GM19240 (cell line): ENCODE measurements at regions not wholly inside any gene's neighbourhood (a gene's known extent, or its start where the extent isn't known, plus 50 kb on each side); places are given as distances from the start of the nearest gene placed in this dataset.
"Not testable (repeated sequence)": the region's sequence is repeated elsewhere in the genome, so short reads cannot be mapped to it uniquely, and the experiment has no call there.

Experiments
- DNase-seq: peaks from one replicate; pipeline ENCODE4 v3.0.0; 2011; ENCODE audit warnings: low spot score; ENCODE audit not compliant: insufficient read length

- no peak for DNase-seq
Measured at GRCh38 chr5:85533341-85534047, 1084.2 kb upstream of the COX7C start.

DNA sequence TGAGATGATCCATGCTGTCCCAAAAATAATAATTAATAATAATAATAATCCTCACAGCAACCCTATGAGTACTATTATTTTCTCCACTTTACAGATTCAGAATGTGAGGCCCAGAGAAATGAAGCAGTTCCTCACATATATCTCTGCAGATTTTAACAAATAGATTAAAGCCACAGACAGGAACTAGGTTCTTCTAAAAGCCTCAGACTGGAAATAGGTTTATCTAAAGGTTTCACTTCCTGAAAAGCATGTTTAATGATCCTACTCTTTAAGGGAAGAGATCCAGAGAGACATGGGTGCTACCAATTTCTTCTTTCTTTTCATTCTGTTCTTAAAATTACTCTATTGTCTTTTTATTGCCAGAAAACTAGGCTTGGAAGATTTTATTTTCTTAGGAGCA, 1079.4 kb upstream of the COX7C start:
- DNase-seq = no peak

DNA sequence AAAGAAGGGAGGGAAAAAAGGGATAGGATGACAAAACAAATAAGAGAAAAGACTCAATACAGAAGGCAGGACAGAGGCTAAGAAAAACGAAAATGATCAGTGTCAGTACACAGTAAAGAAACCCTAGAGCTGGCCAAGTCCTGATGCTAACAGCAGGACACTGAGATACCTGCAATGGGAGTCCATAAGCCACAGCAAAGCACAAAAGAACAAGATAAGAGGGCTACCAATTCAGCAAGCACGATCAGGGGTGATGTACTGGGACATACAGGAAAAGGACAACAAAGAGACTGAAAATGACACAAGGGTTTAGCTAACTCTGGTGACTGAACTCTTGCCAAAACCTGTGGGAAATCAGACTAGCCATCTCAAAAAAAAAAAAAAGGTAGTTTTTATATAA, 1072.6 kb upstream of the COX7C start:
- DNase-seq = no peak

DNA sequence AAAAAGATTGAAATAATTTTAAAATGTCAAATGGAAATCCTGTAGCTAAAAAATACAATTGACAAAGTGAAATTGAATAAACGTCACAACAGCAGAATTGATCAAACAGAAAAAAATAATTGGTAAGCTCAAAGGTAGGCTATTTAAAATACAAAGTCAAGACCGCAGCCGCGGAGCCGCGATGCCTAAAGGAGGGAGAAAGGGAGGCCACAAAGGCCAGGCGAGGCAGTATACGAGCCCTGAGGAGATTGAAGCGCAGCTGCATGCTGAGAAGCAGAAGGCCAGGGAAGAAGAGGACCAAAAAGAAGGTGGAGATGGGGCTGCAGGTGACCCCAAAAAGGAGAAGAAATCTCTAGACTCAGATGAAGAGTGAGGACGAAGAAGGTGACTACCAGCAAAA, 1068.5 kb upstream of the COX7C start:
- no peak for DNase-seq

DNA sequence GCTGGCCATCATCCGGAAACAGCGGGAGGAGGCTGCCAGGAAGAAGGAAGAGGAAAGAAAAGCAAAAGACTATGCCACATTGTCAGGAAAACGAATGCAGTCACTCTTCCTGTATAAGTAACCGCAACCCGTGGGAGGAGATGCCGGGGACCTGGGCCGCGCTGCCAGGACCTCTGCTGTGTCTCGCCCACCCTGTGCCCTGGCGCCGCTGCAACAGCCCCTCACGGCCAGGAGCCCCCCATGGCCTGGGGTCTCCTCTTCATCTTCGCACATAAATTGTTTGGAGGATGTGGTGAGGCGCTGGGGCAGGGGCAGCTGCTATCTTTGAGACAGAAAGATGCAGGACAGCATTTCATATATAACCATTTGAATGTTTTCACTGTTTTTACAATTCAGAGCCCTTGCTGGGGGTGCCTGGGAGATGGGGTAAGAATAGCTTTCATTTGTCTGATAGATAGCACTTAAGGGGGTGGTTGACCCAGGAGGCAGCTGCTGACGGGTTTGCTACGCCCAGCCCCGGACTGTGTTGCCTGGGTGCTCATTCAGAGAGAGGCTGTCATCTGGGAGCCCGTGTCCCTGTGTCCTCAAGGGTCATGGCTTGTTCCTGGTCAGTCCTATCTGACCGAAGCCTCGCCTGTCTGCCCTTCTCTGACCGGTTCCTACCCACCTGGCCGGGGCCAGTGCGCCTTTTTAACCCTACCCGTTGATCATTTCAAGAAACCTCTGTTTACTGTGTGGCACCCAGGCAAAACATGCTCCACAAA, 1067.7 kb upstream of the COX7C start:
- DNase-seq = no peak

- DNase-seq = no peak
Measured at GRCh38 chr5:85556464-85556863, 1061.3 kb upstream of the COX7C start.

DNA sequence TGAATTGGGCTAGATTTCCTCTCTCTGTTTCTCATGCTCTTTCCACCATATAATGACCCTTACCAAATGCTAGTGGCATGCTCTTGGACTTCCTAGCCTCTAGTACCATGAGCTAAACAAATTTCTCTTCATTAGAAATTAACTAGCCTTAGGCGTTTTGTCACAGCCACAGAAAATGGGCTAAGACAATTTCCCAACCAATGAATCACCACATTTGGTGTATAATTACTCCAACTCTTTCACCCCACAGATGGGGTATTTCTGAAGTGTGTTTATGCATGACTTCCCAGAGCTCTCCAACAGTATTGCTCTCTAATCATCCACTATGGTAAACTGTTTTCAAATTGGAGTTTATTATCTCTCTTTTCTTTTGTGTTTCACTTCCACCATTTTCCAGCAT, 1041.1 kb upstream of the COX7C start:
- DNase-seq = no peak

DNA sequence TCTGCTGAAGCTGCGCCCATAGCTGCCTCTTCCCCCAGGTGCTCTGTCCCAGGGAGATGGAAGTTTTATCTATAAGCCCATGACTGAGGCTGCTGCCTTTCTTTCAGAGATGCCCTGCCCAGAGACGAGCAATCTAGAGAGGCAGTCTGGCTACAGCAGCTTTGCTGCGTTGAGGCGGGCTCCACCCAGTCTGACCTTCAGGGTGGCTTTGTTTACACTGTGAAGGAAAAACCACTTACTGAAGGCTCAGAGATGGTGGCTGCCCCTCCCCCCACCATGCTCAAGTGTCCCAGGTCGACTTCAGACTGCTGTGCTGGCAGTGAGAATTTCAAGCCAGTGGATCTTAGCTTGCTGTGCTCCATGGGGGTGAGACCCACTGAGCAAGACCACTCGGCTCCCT, 1029.9 kb upstream of the COX7C start:
- DNase-seq = not testable (repeated sequence)

DNA sequence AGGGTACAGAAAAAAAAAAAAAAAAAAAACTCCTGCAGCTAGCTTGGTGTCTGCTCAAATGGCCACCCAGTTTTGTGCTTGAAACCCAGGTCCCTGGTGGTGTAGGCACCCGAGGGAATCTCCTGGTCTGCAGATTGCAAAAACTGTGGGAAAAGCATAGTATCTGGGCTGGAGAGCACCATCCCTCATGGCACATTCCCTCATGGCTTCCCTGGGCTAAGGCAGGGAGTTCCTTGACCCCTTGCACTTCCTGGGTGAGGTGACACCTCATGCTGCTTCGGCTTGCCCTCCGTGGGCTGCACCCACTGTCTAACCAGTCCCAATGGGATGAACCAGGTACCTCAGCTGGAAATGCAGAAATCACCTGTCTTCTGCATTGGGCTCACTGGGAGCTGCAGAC, 1029.5 kb upstream of the COX7C start:
- not testable (repeated sequence) for DNase-seq

DNA sequence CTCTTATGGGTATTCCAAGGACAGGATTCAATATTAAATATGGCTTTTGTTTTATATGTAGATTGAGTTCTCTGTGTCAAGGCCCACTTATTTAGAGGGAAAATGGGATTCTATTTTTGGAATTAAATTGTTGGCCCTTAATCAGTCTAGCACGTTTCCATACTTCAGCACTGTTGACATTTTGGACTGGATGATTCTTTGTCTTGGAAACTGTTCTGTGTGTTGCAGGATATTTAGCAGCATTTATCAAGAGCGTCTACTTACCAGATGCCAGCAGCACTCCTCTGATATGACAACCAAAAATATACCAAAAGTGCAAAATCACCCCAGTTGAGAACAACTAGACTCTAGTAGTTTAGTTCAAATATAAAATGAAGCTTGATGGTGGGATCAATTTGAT, 1027.0 kb upstream of the COX7C start:
- no peak for DNase-seq

DNA sequence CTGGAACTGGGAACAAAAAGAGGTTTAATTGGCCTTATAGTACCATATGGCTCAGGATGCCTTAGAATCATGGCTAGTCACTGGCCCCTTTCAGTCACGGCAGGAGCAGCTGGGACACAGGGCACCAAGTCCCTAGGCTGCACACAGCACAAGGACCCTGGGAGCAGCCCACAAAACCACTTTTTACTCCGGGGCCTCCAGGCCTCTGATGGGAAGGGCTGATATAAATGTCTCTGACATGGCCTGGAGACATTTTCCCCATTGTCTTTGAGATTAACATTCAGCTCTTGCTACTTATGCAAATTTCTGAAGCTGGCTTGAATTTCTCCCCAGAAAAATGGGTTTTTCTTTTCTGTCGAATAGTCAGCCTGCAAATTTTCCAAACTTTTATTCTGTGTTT, 1026.4 kb upstream of the COX7C start:
- DNase-seq = no peak

- no peak for DNase-seq
Measured at GRCh38 chr5:85602843-85603242, 1014.9 kb upstream of the COX7C start.

- DNase-seq = no peak
Measured at GRCh38 chr5:85604378-85604777, 1013.4 kb upstream of the COX7C start.

DNA sequence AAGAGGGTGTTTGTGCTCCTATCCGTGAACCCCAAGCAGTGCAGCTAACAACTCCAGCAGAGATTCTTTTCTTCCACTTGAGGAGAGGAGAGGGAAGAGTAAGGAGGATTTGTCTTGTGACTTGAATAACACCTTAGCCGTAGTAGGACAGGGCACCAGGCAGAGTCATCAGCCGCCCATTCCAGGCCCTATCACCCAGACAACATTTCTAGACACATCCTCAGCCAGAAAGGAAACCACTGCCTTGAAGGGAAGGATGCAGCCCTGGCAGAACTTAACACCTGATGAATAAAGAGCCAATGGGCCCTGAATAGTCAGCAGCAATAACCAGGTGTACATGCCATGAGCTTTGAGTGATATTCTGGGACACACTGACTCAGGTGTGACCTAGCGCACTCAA, 1013.0 kb upstream of the COX7C start:
- no peak for DNase-seq

GRCh38 chr5:85605381-85605780, 1012.4 kb upstream of the COX7C start:
- no peak for DNase-seq

DNA sequence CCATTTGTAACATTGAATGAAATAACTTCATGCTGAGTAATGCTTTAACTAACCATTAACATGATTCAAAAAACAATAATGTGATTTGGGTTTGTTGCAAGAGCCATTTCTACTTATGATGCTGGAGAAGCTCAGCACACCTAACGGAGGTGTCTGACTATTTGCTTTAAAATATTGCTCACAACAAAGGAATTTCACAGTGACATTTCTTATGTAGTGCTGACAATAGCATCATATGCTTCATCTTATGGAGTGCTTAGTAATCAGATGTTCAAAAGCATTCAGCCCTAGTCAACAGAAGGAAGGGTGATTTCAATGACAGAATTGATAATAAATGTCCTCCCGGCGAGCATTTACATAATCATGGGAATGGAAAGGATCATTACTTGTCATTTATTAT, 1003.3 kb upstream of the COX7C start:
- DNase-seq = no peak

DNA sequence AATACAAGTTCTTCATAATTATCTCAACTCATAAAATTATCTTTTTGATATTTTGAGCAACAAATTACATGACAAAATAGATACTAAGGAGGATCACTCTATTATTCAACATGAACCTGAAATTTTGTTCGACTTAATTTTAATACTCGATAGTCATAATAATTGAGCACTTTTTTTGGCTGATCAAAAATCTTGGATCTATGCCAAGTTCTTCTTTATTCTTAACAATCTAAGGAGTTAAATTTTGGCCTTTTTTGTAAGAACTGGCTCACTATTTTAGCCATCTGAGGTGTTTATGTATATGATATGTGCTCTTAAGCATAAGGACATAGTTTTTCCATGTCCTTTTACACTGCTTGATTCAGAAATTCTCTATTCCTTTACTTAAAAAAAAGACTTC, 996.1 kb upstream of the COX7C start:
- DNase-seq = no peak

DNA sequence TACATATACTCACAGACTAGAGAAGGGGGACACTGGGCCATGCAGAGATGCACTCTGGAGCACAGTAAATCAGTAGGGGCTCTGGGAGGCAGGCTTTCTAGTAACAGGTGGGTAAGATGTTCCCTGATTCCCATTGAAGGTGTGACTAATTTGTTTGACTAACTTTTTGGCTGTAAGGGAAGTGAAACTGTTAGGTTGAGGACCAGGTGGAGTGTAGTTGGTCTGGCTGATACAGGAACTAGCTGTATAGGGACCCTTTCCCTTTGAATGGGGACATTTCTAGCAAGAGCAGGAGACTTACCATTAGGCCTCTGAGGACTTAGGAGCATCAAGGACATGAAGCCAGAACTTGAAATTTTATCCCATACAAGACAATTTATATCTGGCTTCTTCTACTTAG, 989.6 kb upstream of the COX7C start:
- no peak for DNase-seq

- not testable (repeated sequence) for DNase-seq
Measured at GRCh38 chr5:85638495-85639125, 979.1 kb upstream of the COX7C start.

- no peak for DNase-seq
Measured at GRCh38 chr5:85646036-85646435, 971.7 kb upstream of the COX7C start.

DNA sequence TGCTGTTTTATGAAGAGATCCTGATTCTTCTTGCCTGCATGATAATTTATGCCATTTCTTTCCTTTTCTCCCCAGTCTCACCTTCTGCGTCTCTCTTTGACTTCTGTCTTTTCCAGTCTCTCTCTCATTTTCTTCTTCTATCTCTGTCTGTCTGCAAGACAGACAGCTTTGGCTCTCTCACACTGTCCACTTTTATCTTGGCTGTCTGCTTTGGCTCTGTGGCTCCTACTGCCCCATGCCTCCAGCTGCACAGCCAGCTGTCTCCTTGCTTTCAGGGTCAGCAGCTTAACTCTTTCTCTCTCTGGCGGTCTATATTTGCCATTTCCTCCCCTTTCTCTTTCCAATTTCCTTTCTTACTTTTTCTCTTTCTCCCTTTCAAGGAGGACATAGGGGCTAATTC, 971.1 kb upstream of the COX7C start:
- DNase-seq = no peak

- no peak for DNase-seq
Measured at GRCh38 chr5:85647349-85648127, 970.2 kb upstream of the COX7C start.
